ENCODE measurements at regions not wholly inside any gene's neighbourhood (a gene's known extent, or its start where the extent isn't known, plus 50 kb on each side); places are given as distances from the start of the nearest gene placed in this dataset.
"Not testable (repeated sequence)": the region's sequence is repeated elsewhere in the genome, so short reads cannot be mapped to it uniquely, and the experiment has no call there.

GRCh38 chr7:119281181-119281846 lies 991.7 kb upstream of the KCND2 start:
- Histone ChIP-seq H3K4me3 (no peak overlapping the region), H3K27ac (no peak overlapping the region), H3K9me3 (no peaks in the 10 kb centered on the region), H3K4me1 (no peaks in the 10 kb centered on the region), H3K27me3 (no peaks in the 10 kb centered on the region), H3K36me3 (no peaks in the 10 kb centered on the region)
- TF ChIP-seq, protein P1, sequence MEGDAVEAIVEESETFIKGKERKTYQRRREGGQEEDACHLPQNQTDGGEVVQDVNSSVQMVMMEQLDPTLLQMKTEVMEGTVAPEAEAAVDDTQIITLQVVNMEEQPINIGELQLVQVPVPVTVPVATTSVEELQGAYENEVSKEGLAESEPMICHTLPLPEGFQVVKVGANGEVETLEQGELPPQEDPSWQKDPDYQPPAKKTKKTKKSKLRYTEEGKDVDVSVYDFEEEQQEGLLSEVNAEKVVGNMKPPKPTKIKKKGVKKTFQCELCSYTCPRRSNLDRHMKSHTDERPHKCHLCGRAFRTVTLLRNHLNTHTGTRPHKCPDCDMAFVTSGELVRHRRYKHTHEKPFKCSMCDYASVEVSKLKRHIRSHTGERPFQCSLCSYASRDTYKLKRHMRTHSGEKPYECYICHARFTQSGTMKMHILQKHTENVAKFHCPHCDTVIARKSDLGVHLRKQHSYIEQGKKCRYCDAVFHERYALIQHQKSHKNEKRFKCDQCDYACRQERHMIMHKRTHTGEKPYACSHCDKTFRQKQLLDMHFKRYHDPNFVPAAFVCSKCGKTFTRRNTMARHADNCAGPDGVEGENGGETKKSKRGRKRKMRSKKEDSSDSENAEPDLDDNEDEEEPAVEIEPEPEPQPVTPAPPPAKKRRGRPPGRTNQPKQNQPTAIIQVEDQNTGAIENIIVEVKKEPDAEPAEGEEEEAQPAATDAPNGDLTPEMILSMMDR (IDR thresholded peaks at IDR 0.05), result no peak
- no peak for TF ChIP-seq POLR2AphosphoS5 (IDR thresholded peaks at IDR 0.05; ENCODE audit: insufficient read depth in 1 of 2, low read depth in 1 of 2)
- TF ChIP-seq POLR2A (IDR thresholded peaks at IDR 0.05), result no peak
- DNase-seq (ENCODE audit: extremely low spot score in 2 of 2), result no peak
- intact Hi-C loops (cut with DNase I), result no loop called here

- H3K4me1 ChIP-seq, result no peaks in the 10 kb centered on the region
- no peaks in the 10 kb centered on the region for H3K36me3 ChIP-seq
- TF ChIP-seq, protein P1 (IDR thresholded peaks at IDR 0.05), result no peak
- TF ChIP-seq POLR2A (IDR thresholded peaks at IDR 0.05) (no peak), POLR2AphosphoS5 (IDR thresholded peaks at IDR 0.05; ENCODE audit: insufficient read depth in 1 of 2, low read depth in 1 of 2) (no peak)
- no peaks in the 10 kb centered on the region for H3K27me3 ChIP-seq
- intact Hi-C loops (cut with DNase I), result no loop called here
- no peaks in the 10 kb centered on the region for H3K9me3 ChIP-seq
- H3K4me3 ChIP-seq, result no peak overlapping the region
- no peak overlapping the region for H3K27ac ChIP-seq
- DNase-seq (ENCODE audit: extremely low spot score in 2 of 2), result no peak
Measured at GRCh38 chr7:119283353-119283752, 989.6 kb upstream of the KCND2 start.

DNA sequence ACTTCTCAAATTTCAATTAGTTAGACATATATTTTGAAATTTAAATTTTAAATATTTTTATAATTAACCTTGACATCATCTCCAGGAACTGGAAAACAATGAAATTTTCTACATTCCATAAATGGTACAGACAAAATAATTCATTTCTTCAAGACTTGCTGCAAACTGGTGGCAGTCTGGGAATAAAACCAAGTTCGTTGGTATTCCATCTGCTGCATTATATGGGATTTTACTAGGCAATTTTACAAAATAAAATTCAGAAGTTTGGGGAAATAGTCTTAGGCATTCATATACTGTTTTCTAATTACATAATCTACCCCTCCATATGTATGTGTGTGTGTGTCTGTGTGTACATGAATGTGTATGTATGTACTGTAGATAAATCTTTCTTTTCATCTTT lies 984.6 kb upstream of the KCND2 start:
- Histone ChIP-seq H3K4me1 (no peaks in the 10 kb centered on the region), H3K27ac (no peak overlapping the region), H3K9me3 (no peaks in the 10 kb centered on the region), H3K27me3 (no peaks in the 10 kb centered on the region), H3K36me3 (no peaks in the 10 kb centered on the region), H3K4me3 (no peak overlapping the region)
- no peak for TF ChIP-seq POLR2A (IDR thresholded peaks at IDR 0.05)
- TF ChIP-seq, protein P1 (IDR thresholded peaks at IDR 0.05), result no peak
- TF ChIP-seq POLR2AphosphoS5 (IDR thresholded peaks at IDR 0.05; ENCODE audit: insufficient read depth in 1 of 2, low read depth in 1 of 2), result no peak
- no peak for DNase-seq (ENCODE audit: extremely low spot score in 2 of 2)
- intact Hi-C loops (cut with DNase I), result no loop called here

GRCh38 chr7:119300341-119300740 lies 972.6 kb upstream of the KCND2 start:
- intact Hi-C loops (cut with DNase I); H3K36me3 ChIP-seq; DNase-seq (ENCODE audit: extremely low spot score in 2 of 2); H3K27me3 ChIP-seq; H3K4me3 ChIP-seq; H3K4me1 ChIP-seq; H3K27ac ChIP-seq; H3K9me3 ChIP-seq: not testable (repeated sequence)

DNA sequence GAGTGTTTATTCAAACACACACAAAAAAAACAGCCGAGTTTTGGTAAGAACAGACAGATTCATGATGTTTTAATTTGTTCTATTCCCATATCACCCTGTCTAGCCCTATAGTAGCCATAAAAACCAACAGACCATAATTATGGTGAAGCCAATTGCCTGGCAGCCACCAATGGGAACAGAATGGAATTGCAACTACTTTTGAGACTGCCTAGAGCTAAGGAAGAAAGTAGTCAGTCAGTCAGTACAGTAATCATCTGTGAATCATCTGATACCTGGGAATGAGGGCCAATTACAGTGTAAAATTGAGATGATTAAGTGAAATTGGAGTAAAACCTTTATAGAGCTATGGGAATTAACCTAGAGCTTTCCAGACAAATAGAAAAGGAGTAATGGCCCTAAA lies 952.7 kb upstream of the KCND2 start:
- intact Hi-C loops (cut with DNase I), result no loop called here
- H3K9me3 ChIP-seq, result no peaks in the 10 kb centered on the region
- no peak overlapping the region for H3K4me3 ChIP-seq
- H3K4me1 ChIP-seq, result no peaks in the 10 kb centered on the region
- no peak overlapping the region for H3K27ac ChIP-seq
- TF ChIP-seq, protein P1 (IDR thresholded peaks at IDR 0.05), result no peak
- no peak for TF ChIP-seq POLR2A (IDR thresholded peaks at IDR 0.05)
- no peak for TF ChIP-seq POLR2AphosphoS5 (IDR thresholded peaks at IDR 0.05; ENCODE audit: insufficient read depth in 1 of 2, low read depth in 1 of 2)
- no peaks in the 10 kb centered on the region for H3K27me3 ChIP-seq
- DNase-seq (ENCODE audit: extremely low spot score in 2 of 2), result no peak
- no peaks in the 10 kb centered on the region for H3K36me3 ChIP-seq

Measured in vagina (tissue), 2 donors.